HepG2 (cell line): ENCODE measurements at regions not wholly inside any gene's neighbourhood (a gene's known extent, or its start where the extent isn't known, plus 50 kb on each side); places are given as distances from the start of the nearest gene placed in this dataset.

ENCODE experiments used
- ATAC-seq: fragments of 200-7000 bp; cut with Tn5 transposase; 3 replicates; pipeline ENCODE4 v1.9.1; 2020; ENCODE audit warnings: mild to moderate bottlenecking, moderate library complexity
- BruUV-seq: library from RNA; stranded (reverse); fragments of 400-500 nt; replicated peaks from 2 replicates; lab custom pipeline; 2021; lab: Mats Ljungman, UMichigan
- CTCF ChIA-PET: fragments of 300-600 bp; formaldehyde crosslinking; extraction: SDS; loops from one replicate; lab custom pipeline; 2021; ENCODE audit warnings: low total read pairs, inconsistent platforms, low intra/inter-chr PET ratio; lab: Yijun Ruan, JAX
- POLR2A ChIA-PET: fragments of 350-600 bp; sonication (Branson Sonifier 250); formaldehyde crosslinking; loops from one replicate; lab custom pipeline; 2020; ENCODE audit warnings: antibody characterized with exemption, inconsistent platforms; lab: Yijun Ruan, JAX
- DNase-seq: peaks from one replicate; pipeline ENCODE4 v3.0.0-alpha.2; 2015; ENCODE audit warnings: low spot score
- FAIRE-seq: peaks from 3 replicates; lab custom pipeline; 2011; peaks lifted over from hg19 to GRCh38; lab: Jason Lieb, UNC
- H2AFZ ChIP-seq: one replicate; pipeline ENCODE4 v1.6.1; 2011; ENCODE audit warnings: low read length, inconsistent platforms
- H3K27ac ChIP-seq: fragments of 300-600 bp; 3 replicates; pipeline ENCODE4 v1.8.0; 2011; ENCODE audit warnings: mixed run types, mild to moderate bottlenecking, mixed read lengths, low read length, inconsistent platforms; ENCODE audit not compliant: insufficient read depth; ENCODE audit errors: extremely low read length
- H3K27me3 ChIP-seq, 2 experiments: fragments of 200-600 bp in 1 of 2; 2 replicates in 1 of 2; 3 replicates in 1 of 2; pipeline versions ENCODE4 v1.6.0 to v1.8.0; 2011; ENCODE audit warnings: low read length in 2 of 2, mild to moderate bottlenecking in 2 of 2, moderate library complexity in 2 of 2, inconsistent platforms in 1 of 2; ENCODE audit not compliant: insufficient read depth in 2 of 2, control insufficient read depth in 1 of 2
- H3K36me3 ChIP-seq, 2 experiments: fragments of 200-600 bp in 1 of 2; replicated peaks in 1 of 2; 2 replicates in 1 of 2; 3 replicates in 1 of 2; pipeline versions ENCODE4 v1.5.1 to v1.8.0; 2011; ENCODE audit warnings: low read length in 2 of 2, inconsistent platforms in 1 of 2; ENCODE audit not compliant: insufficient read depth in 2 of 2, control insufficient read depth in 1 of 2
- H3K4me1 ChIP-seq: 2 replicates; pipeline ENCODE4 v1.5.1; 2012; ENCODE audit warnings: low read length, inconsistent platforms; ENCODE audit not compliant: insufficient read depth
- H3K4me2 ChIP-seq: 2 replicates; pipeline ENCODE4 v1.6.0; 2011; ENCODE audit warnings: low read depth, low read length, inconsistent platforms
- H3K4me3 ChIP-seq, 3 experiments: fragments of 200-600 bp in 1 of 3; sonication (generic), shearing (Covaris generic) in 1 of 3; replicated peaks in 1 of 3; 2 replicates each; pipeline ENCODE4 v1.5.1; 2011 to 2016; ENCODE audit warnings: low read length in 3 of 3, inconsistent platforms in 2 of 3, low read depth in 2 of 3, mild to moderate bottlenecking in 2 of 3, control low read depth in 1 of 3, mixed read lengths in 1 of 3; ENCODE audit not compliant: insufficient read depth in 1 of 3
- H3K79me2 ChIP-seq: one replicate; pipeline ENCODE4 v1.6.1; 2011; ENCODE audit warnings: low read length, inconsistent platforms; ENCODE audit not compliant: insufficient read depth
- H3K9ac ChIP-seq: 2 replicates; pipeline ENCODE4 v1.6.0; 2011; ENCODE audit warnings: mild to moderate bottlenecking, low read depth, low read length, inconsistent platforms; ENCODE audit not compliant: insufficient read depth
- H3K9me3 ChIP-seq: 2 replicates; pipeline ENCODE4 v1.5.1; 2012; ENCODE audit warnings: mild to moderate bottlenecking, low read length
- H4K20me1 ChIP-seq: 2 replicates; pipeline ENCODE4 v1.6.0; 2011; ENCODE audit warnings: inconsistent platforms, mild to moderate bottlenecking, low read length, moderate library complexity; ENCODE audit not compliant: insufficient read depth
- FOXP1 ChIP-seq, 2 experiments: fragments of 450-650 bp in 1 of 2; IDR thresholded peaks; 2 replicates each; pipeline ENCODE4 v1.6.1; 2017 to 2018; ENCODE audit warnings: antibody characterized with exemption in 1 of 2
- HNRNPL ChIP-seq: fragments of 200-400 bp; formaldehyde crosslinking; IDR thresholded peaks from 2 replicates; pipeline ENCODE4 v1.6.1; 2017; ENCODE audit warnings: mild to moderate bottlenecking, low read depth, low read length
- SCMH1 ChIP-seq: sonication (generic); formaldehyde crosslinking; IDR thresholded peaks from 2 replicates; pipeline ENCODE4 v1.9.0; 2021; ENCODE audit warnings: missing genetic modification reagents, mild to moderate bottlenecking, borderline replicate concordance
- SP140L ChIP-seq: sonication (generic); formaldehyde crosslinking; IDR thresholded peaks from 2 replicates; pipeline ENCODE4 v1.4.0; 2020; ENCODE audit warnings: missing genetic modification reagents, borderline replicate concordance
- ZBTB40 ChIP-seq, 2 experiments: fragments of 450-650 bp in 1 of 2; sonication (generic) in 1 of 2; formaldehyde crosslinking in 1 of 2; IDR thresholded peaks; 2 replicates each; pipeline versions ENCODE4 v1.6.1 to v1.8.0; 2016 to 2022; ENCODE audit warnings: antibody characterized with exemption in 1 of 2, mild to moderate bottlenecking in 1 of 2, missing genetic modification reagents in 1 of 2
- ZBTB46 ChIP-seq: sonication (generic); formaldehyde crosslinking; IDR thresholded peaks from 2 replicates; pipeline ENCODE4 v1.4.0; 2020; ENCODE audit warnings: mild to moderate bottlenecking, missing genetic modification reagents, borderline replicate concordance
- ZNF10 ChIP-seq: sonication (generic); formaldehyde crosslinking; IDR thresholded peaks from 2 replicates; pipeline ENCODE4 v1.4.0; 2020; ENCODE audit warnings: mild to moderate bottlenecking, low read depth, missing genetic modification reagents, borderline replicate concordance
- ZNF546 ChIP-seq: sonication (generic); formaldehyde crosslinking; conservative IDR thresholded peaks from 2 replicates; pipeline ENCODE4 v1.8.1; 2023; ENCODE audit warnings: mild to moderate bottlenecking, missing genetic modification reagents
- ZNF563 ChIP-seq: sonication (generic); formaldehyde crosslinking; IDR thresholded peaks from 2 replicates; pipeline ENCODE4 v1.8.0; 2022; ENCODE audit warnings: mild to moderate bottlenecking, moderate library complexity, missing genetic modification reagents
- ZNF747 ChIP-seq: sonication (generic); formaldehyde crosslinking; IDR thresholded peaks from 2 replicates; pipeline ENCODE4 v1.8.1; 2023; ENCODE audit warnings: missing genetic modification reagents, mild to moderate bottlenecking, borderline replicate concordance
- ZNF766 ChIP-seq: sonication (generic); formaldehyde crosslinking; IDR thresholded peaks from 2 replicates; pipeline ENCODE4 v1.5.0; 2020; ENCODE audit warnings: missing genetic modification reagents, borderline replicate concordance
- ZNF800 ChIP-seq: sonication (generic); formaldehyde crosslinking; IDR thresholded peaks from 2 replicates; pipeline ENCODE4 v1.4.0; 2020; ENCODE audit warnings: missing genetic modification reagents
- WGBS: methylation state at CpG from one replicate; pipeline ENCODE4 v1.1.6; 2017; ENCODE audit warnings: low lambda C conversion rate; 5-methylcytosine and 5-hydroxymethylcytosine counted together
- in situ Hi-C: cut with HindIII; loops from 2 replicates; pipeline ENCODE4 v1.10.0; 2017; ENCODE audit warnings: low pct_unique_long_range_greater_than_20kb; ENCODE audit not compliant: extremely low pct_ligation_motif_present
- intact Hi-C: fragments of 100-400 bp; cut with micrococcal nuclease; formaldehyde crosslinking; loops from one replicate; pipeline ENCODE4 v1.10.0; 2022; ENCODE audit not compliant: unreplicated experiment

- Histone ChIP-seq H2AFZ (no peak overlapping the region), H3K4me1 (no peaks in the 10 kb centered on the region), H3K27ac (no peak overlapping the region), H3K9me3 (no peaks in the 10 kb centered on the region), H3K79me2 (no peaks in the 10 kb centered on the region), H3K9ac (no peak overlapping the region), H3K4me3 (no peak overlapping the region), H3K27me3 (no peaks in the 10 kb centered on the region; a peak in 1 of 5 replicates), H4K20me1 (no peaks in the 10 kb centered on the region), H3K4me2 (no peak overlapping the region), H3K36me3 (no peaks in the 10 kb centered on the region)
- in situ Hi-C loops = no loop called here
- intact Hi-C loops = no loop called here
- FAIRE-seq = no peak
- CTCF ChIA-PET = no interaction called here
- POLR2A ChIA-PET = no interaction called here
- no peak for DNase-seq
- 25% methylated on average over 7 of the region's 7 CpGs for WGBS
- ATAC-seq = no peak
- no TSS peak for BruUV-seq
- no peak for TF ChIP-seq ZNF747 (CRISPR knock-in tag)
- no peak for TF ChIP-seq ZNF800 (CRISPR knock-in tag)
- no peak for TF ChIP-seq ZNF563
- TF ChIP-seq SP140L (CRISPR knock-in tag) = no peak
- TF ChIP-seq ZBTB46 = no peak
- TF ChIP-seq FOXP1 (IDR thresholded peaks at IDR 0.05) = no peak
- no peak for TF ChIP-seq FOXP1 (CRISPR knock-in tag; IDR thresholded peaks at IDR 0.05)
- no peak for TF ChIP-seq HNRNPL
- no peak for TF ChIP-seq ZBTB40 (IDR thresholded peaks at IDR 0.05)
- TF ChIP-seq ZBTB40 (CRISPR knock-in tag; IDR thresholded peaks at IDR 0.05) = no peak
- no peak for TF ChIP-seq ZNF766 (CRISPR knock-in tag)
- no peak for TF ChIP-seq SCMH1 (CRISPR knock-in tag)
- TF ChIP-seq ZNF546 (CRISPR knock-in tag) = no peak
- no peak for TF ChIP-seq ZNF10 (CRISPR knock-in tag)
Observed at GRCh38 chr5:155870636-155871035, 456.3 kb upstream of the SGCD start.
